MM.1S (cell line): ENCODE measurements at regions not wholly inside any gene's neighbourhood (a gene's known extent, or its start where the extent isn't known, plus 50 kb on each side); places are given as distances from the start of the nearest gene placed in this dataset.

Experiments
- DNase-seq: peaks from one replicate; pipeline ENCODE4 v3.0.0-alpha.2; 2015
- H2AFZ ChIP-seq: fragments of 300-600 bp; sonication (generic); 2 replicates; pipeline ENCODE4 v1.6.0; 2016; ENCODE audit warnings: antibody characterized with exemption, low read length
- H3F3A ChIP-seq: fragments of 300-600 bp; sonication (generic); 2 replicates; pipeline ENCODE4 v1.6.1; 2016; ENCODE audit warnings: mild to moderate bottlenecking, antibody characterized with exemption, low read length, moderate library complexity, mixed read lengths; ENCODE audit not compliant: insufficient read depth
- H3K27ac ChIP-seq: fragments of 300-600 bp; sonication (generic); 2 replicates; pipeline ENCODE4 v1.5.1; 2016; ENCODE audit warnings: mild to moderate bottlenecking, low read length
- H3K27me3 ChIP-seq: fragments of 300-600 bp; sonication (generic); replicated peaks from 2 replicates; pipeline ENCODE4 v1.6.0; 2016; ENCODE audit warnings: low read length; ENCODE audit not compliant: insufficient read depth
- H3K36me3 ChIP-seq: fragments of 300-600 bp; sonication (generic); replicated peaks from 2 replicates; pipeline ENCODE4 v1.6.1; 2016; ENCODE audit warnings: mild to moderate bottlenecking, low read length, mixed read lengths; ENCODE audit not compliant: insufficient read depth
- H3K4me1 ChIP-seq: fragments of 300-600 bp; sonication (generic); 2 replicates; pipeline ENCODE4 v1.6.1; 2016; ENCODE audit warnings: low read length, mixed read lengths
- H3K4me2 ChIP-seq: fragments of 300-600 bp; sonication (generic); 2 replicates; pipeline ENCODE4 v1.6.0; 2016; ENCODE audit warnings: low read depth, low read length
- H3K4me3 ChIP-seq: fragments of 300-600 bp; sonication (generic); 2 replicates; pipeline ENCODE4 v1.5.1; 2016; ENCODE audit warnings: low read length, mixed read lengths
- H3K79me2 ChIP-seq: fragments of 300-600 bp; sonication (generic); 2 replicates; pipeline ENCODE4 v1.6.1; 2016; ENCODE audit warnings: mixed run types, low read length, mixed read lengths
- H3K9ac ChIP-seq: fragments of 300-600 bp; sonication (generic); 2 replicates; pipeline ENCODE4 v1.6.1; 2016; ENCODE audit warnings: low read length, mixed read lengths
- H3K9me2 ChIP-seq: fragments of 300-600 bp; sonication (generic); replicated peaks from 2 replicates; pipeline ENCODE4 v1.6.1; 2016; ENCODE audit warnings: mild to moderate bottlenecking, low read length, mixed read lengths; ENCODE audit not compliant: insufficient read depth
- H3K9me3 ChIP-seq: fragments of 300-600 bp; sonication (generic); replicated peaks from 2 replicates; pipeline ENCODE4 v1.6.1; 2016; ENCODE audit warnings: mild to moderate bottlenecking, low read length, mixed read lengths; ENCODE audit not compliant: insufficient read depth
- H4K20me1 ChIP-seq: fragments of 300-600 bp; sonication (generic); 2 replicates; pipeline ENCODE4 v1.6.1; 2016; ENCODE audit warnings: mild to moderate bottlenecking, low read length, moderate library complexity, mixed read lengths; ENCODE audit not compliant: insufficient read depth
- CTCF ChIP-seq: fragments of 300-600 bp; sonication (generic); IDR thresholded peaks from 2 replicates; pipeline ENCODE4 v1.5.1; 2016; ENCODE audit warnings: antibody characterized with exemption, low read length, mixed read lengths
- EZH2 ChIP-seq: fragments of 300-600 bp; sonication (generic); optimal IDR thresholded peaks from 2 replicates; pipeline ENCODE3; 2017; ENCODE audit warnings: low read depth, mild to moderate bottlenecking, antibody characterized with exemption, low read length, mixed read lengths
- EZH2phosphoT487 ChIP-seq: fragments of 300-600 bp; sonication (generic); IDR thresholded peaks from 2 replicates; pipeline ENCODE4 v1.6.1; 2018; ENCODE audit warnings: antibody characterized with exemption, low read length

- no peak for DNase-seq
- no peak overlapping the region for H3K4me2 ChIP-seq
- no peaks in the 10 kb centered on the region for H3K36me3 ChIP-seq
- peaks cover 83% of the 10 kb centered on the region for H3K79me2 ChIP-seq
- peaks cover 15% of the 10 kb centered on the region for H3K4me1 ChIP-seq
- no peaks in the 10 kb centered on the region for H3K9me2 ChIP-seq
- no peaks in the 10 kb centered on the region for H3K27me3 ChIP-seq
- no peaks in the 10 kb centered on the region for H3K9me3 ChIP-seq
- TF ChIP-seq EZH2 (no peak), EZH2phosphoT487 (no peak), CTCF (no peak)
- H3K4me3 ChIP-seq: no peak overlapping the region
- H3K27ac ChIP-seq: no peak overlapping the region
- no peak overlapping the region for H3K9ac ChIP-seq
- H3F3A ChIP-seq: peaks cover 8% of the 10 kb centered on the region; the same call in 1 of the 2 replicates
- no peaks in the 10 kb centered on the region for H4K20me1 ChIP-seq
- no peak overlapping the region for H2AFZ ChIP-seq
Observed at GRCh38 chr17:77343031-77343800, 202.4 kb downstream of the SEC14L1 start.

- Histone ChIP-seq H4K20me1 (no peaks in the 10 kb centered on the region), H3K27ac (no peak overlapping the region), H3F3A (peaks cover 8% of the 10 kb centered on the region; the same call in 1 of the 2 replicates), H2AFZ (no peak overlapping the region), H3K4me1 (peaks cover 21% of the 10 kb centered on the region), H3K9me3 (no peaks in the 10 kb centered on the region), H3K4me2 (no peak overlapping the region), H3K4me3 (no peak overlapping the region), H3K79me2 (peaks cover 86% of the 10 kb centered on the region), H3K27me3 (no peaks in the 10 kb centered on the region), H3K9me2 (no peaks in the 10 kb centered on the region), H3K9ac (no peak overlapping the region), H3K36me3 (no peaks in the 10 kb centered on the region)
- DNase-seq: no peak
- TF ChIP-seq EZH2phosphoT487 (no peak), CTCF (no peak), EZH2 (no peak)
Observed at GRCh38 chr17:77344038-77344437, 203.3 kb downstream of the SEC14L1 start.

GRCh38 chr17:77345260-77345910 lies 204.6 kb downstream of the SEC14L1 start:
- TF ChIP-seq CTCF: no peak
- no peak for TF ChIP-seq EZH2
- TF ChIP-seq EZH2phosphoT487: no peak
- Histone ChIP-seq H3K4me3 (no peak overlapping the region), H3K9ac (no peak overlapping the region), H2AFZ (no peak overlapping the region), H3K27me3 (no peaks in the 10 kb centered on the region), H3K9me3 (no peaks in the 10 kb centered on the region), H3K79me2 (peaks cover 88% of the 10 kb centered on the region), H3K27ac (no peak overlapping the region), H3K4me1 (peaks cover 21% of the 10 kb centered on the region), H3F3A (peaks cover 8% of the 10 kb centered on the region; the same call in 1 of the 2 replicates), H3K9me2 (no peaks in the 10 kb centered on the region), H3K4me2 (no peak overlapping the region), H4K20me1 (no peaks in the 10 kb centered on the region), H3K36me3 (no peaks in the 10 kb centered on the region)
- DNase-seq: no peak
